ENCODE measurements at regions not wholly inside any gene's neighbourhood (a gene's known extent, or its start where the extent isn't known, plus 50 kb on each side); places are given as distances from the start of the nearest gene placed in this dataset.

GRCh38 chr14:76974365-76974764 is 54.1 kb downstream of the IRF2BPL start:
- DNase-seq = no peak

GRCh38 chr14:76971549-76971948 is 57.0 kb downstream of the IRF2BPL start:
- DNase-seq = no peak

- DNase-seq = no peak
Observed at GRCh38 chr14:76968621-76969063, 59.9 kb downstream of the IRF2BPL start.

GRCh38 chr14:76967788-76968187 is 60.7 kb downstream of the IRF2BPL start:
- no peak for DNase-seq

- DNase-seq = no peak
Observed at GRCh38 chr14:76965232-76965631, 63.3 kb downstream of the IRF2BPL start.

- no peak for DNase-seq
Observed at GRCh38 chr14:76964695-76965094, 63.8 kb downstream of the IRF2BPL start.

GRCh38 chr14:76963372-76963771 is 65.1 kb downstream of the IRF2BPL start:
- DNase-seq = no peak

- no peak for DNase-seq
Observed at GRCh38 chr14:76962303-76962660, 66.2 kb downstream of the IRF2BPL start.

- peak; percentile 98 for DNase-seq
Observed at GRCh38 chr14:76961631-76962302, 66.7 kb downstream of the IRF2BPL start.

- DNase-seq = peak; percentile 34
Observed at GRCh38 chr14:76958980-76959710, 69.4 kb downstream of the IRF2BPL start.

- DNase-seq = no peak
Observed at GRCh38 chr14:76958020-76958979, 70.2 kb downstream of the IRF2BPL start.

GRCh38 chr14:76957224-76957891 is 71.2 kb downstream of the IRF2BPL start:
- DNase-seq = no peak

GRCh38 chr14:76956316-76957090 is 72.0 kb downstream of the IRF2BPL start:
- peak; percentile 93 for DNase-seq

GRCh38 chr14:76955575-76956315 is 72.8 kb downstream of the IRF2BPL start:
- DNase-seq = peak; percentile 63

- no peak for DNase-seq
Observed at GRCh38 chr14:76954394-76955190, 73.9 kb downstream of the IRF2BPL start.

- peak; percentile 60 for DNase-seq
Observed at GRCh38 chr14:76953311-76953945, 75.1 kb downstream of the IRF2BPL start.

GRCh38 chr14:76951166-76951565 is 77.3 kb downstream of the IRF2BPL start:
- peak; percentile 61 for DNase-seq

- peak; percentile 88 for DNase-seq
Observed at GRCh38 chr14:76950055-76951020, 78.2 kb downstream of the IRF2BPL start.

- no peak for DNase-seq
Observed at GRCh38 chr14:76948976-76949375, 79.5 kb downstream of the IRF2BPL start.

All from fibroblast of upper back skin (primary cell).